IMR-90 (cell line): ENCODE measurements at regions not wholly inside any gene's neighbourhood (a gene's known extent, or its start where the extent isn't known, plus 50 kb on each side); places are given as distances from the start of the nearest gene placed in this dataset.

ENCODE experiments used
- ATAC-seq: fragments of 200-7000 bp; cut with Tn5 transposase; 2 replicates; pipeline ENCODE4 v1.9.1; 2020; ENCODE audit warnings: low read depth, mild to moderate bottlenecking, moderate library complexity
- BruUV-seq: library from RNA; stranded (reverse); fragments of 400-500 nt; replicated peaks from 2 replicates; lab custom pipeline; 2021; lab: Mats Ljungman, UMichigan
- CTCF ChIA-PET: fragments of 300-600 bp; formaldehyde crosslinking; extraction: SDS; loops from one replicate; lab custom pipeline; 2021; ENCODE audit warnings: antibody characterized with exemption; lab: Yijun Ruan, JAX
- POLR2A ChIA-PET: fragments of 300-600 bp; sonication (Branson Sonifier 250); formaldehyde crosslinking; loops from one replicate; lab custom pipeline; 2022; ENCODE audit warnings: antibody characterized with exemption; ENCODE audit not compliant: unreplicated experiment; lab: Charles Lee
- DNase-seq: peaks from one replicate; pipeline ENCODE4 v3.0.0; 2013
- H2AFZ ChIP-seq: replicated peaks from 2 replicates; pipeline ENCODE3; 2013; ENCODE audit warnings: low read length, mild to moderate bottlenecking; ENCODE audit not compliant: poor library complexity
- H2AK5ac ChIP-seq: 2 replicates; pipeline ENCODE4 v1.6.1; 2013; ENCODE audit warnings: low read depth, low read length, inconsistent platforms
- H2AK9ac ChIP-seq: replicated peaks from 2 replicates; pipeline ENCODE3; 2013; ENCODE audit warnings: mild to moderate bottlenecking, low read depth, low read length, moderate library complexity; ENCODE audit not compliant: poor library complexity
- H2BK120ac ChIP-seq: 2 replicates; pipeline ENCODE4 v1.6.1; 2013; ENCODE audit warnings: low read depth, low read length, inconsistent platforms
- H2BK15ac ChIP-seq: 3 replicates; pipeline ENCODE4 v1.6.1; 2013; ENCODE audit warnings: low read depth, low read length, inconsistent platforms
- H2BK20ac ChIP-seq: 2 replicates; pipeline ENCODE4 v1.6.1; 2013; ENCODE audit warnings: low read depth, mild to moderate bottlenecking, inconsistent platforms, low read length, moderate library complexity
- H2BK5ac ChIP-seq: 2 replicates; pipeline ENCODE4 v1.6.1; 2013; ENCODE audit warnings: mild to moderate bottlenecking, low read depth, low read length, inconsistent platforms; ENCODE audit not compliant: poor library complexity, severe bottlenecking
- H3K14ac ChIP-seq: replicated peaks from 2 replicates; pipeline ENCODE4 v1.6.1; 2013; ENCODE audit warnings: low read depth, low read length, inconsistent platforms
- H3K18ac ChIP-seq: 2 replicates; pipeline ENCODE4 v1.6.1; 2013; ENCODE audit warnings: low read depth, low read length, control low read depth
- H3K23ac ChIP-seq: 2 replicates; pipeline ENCODE4 v1.6.1; 2013; ENCODE audit warnings: low read depth, low read length, inconsistent platforms
- H3K27ac ChIP-seq: 2 replicates; pipeline ENCODE4 v1.5.1; 2013; ENCODE audit warnings: mild to moderate bottlenecking, control low read depth, low read length; ENCODE audit not compliant: insufficient read depth
- H3K27me3 ChIP-seq: 2 replicates; pipeline ENCODE4 v1.6.1; 2013; ENCODE audit warnings: low read length; ENCODE audit not compliant: control insufficient read depth, insufficient read depth
- H3K36me3 ChIP-seq: 2 replicates; pipeline ENCODE4 v1.6.1; 2013; ENCODE audit warnings: low read length, mixed read lengths; ENCODE audit not compliant: control insufficient read depth, insufficient read depth
- H3K4ac ChIP-seq: 2 replicates; pipeline ENCODE4 v1.6.1; 2013; ENCODE audit warnings: low read depth, low read length, inconsistent platforms
- H3K4me1 ChIP-seq: 2 replicates; pipeline ENCODE4 v1.6.1; 2013; ENCODE audit warnings: low read length, mixed read lengths; ENCODE audit not compliant: control insufficient read depth, insufficient read depth
- H3K4me2 ChIP-seq: 2 replicates; pipeline ENCODE4 v1.6.1; 2013; ENCODE audit warnings: low read depth, mild to moderate bottlenecking, control low read depth, low read length, moderate library complexity
- H3K4me3 ChIP-seq: 2 replicates; pipeline ENCODE4 v1.5.1; 2013; ENCODE audit warnings: low read depth, mild to moderate bottlenecking, control low read depth, low read length, moderate library complexity; ENCODE audit not compliant: insufficient read depth
- H3K56ac ChIP-seq: 2 replicates; pipeline ENCODE4 v1.6.1; 2013; ENCODE audit warnings: low read length, inconsistent platforms; ENCODE audit not compliant: insufficient read depth; ENCODE audit errors: extremely low read depth
- H3K79me1 ChIP-seq, 2 experiments: 2 replicates each; pipeline ENCODE4 v1.6.1; 2013; ENCODE audit warnings: low read length in 2 of 2, inconsistent platforms in 1 of 2, low read depth in 1 of 2
- H3K9ac ChIP-seq: 2 replicates; pipeline ENCODE4 v1.6.1; 2013; ENCODE audit warnings: low read depth, low read length, control low read depth
- H3K9me1 ChIP-seq: 2 replicates; pipeline ENCODE4 v1.6.1; 2013; ENCODE audit warnings: low read length, inconsistent platforms; ENCODE audit not compliant: insufficient read depth
- H3K9me3 ChIP-seq: 2 replicates; pipeline ENCODE4 v1.6.1; 2013; ENCODE audit warnings: low read length; ENCODE audit not compliant: control insufficient read depth, insufficient read depth
- H4K20me1 ChIP-seq: 2 replicates; pipeline ENCODE4 v1.6.1; 2013; ENCODE audit warnings: low read length, inconsistent platforms; ENCODE audit not compliant: insufficient read depth
- H4K5ac ChIP-seq: 2 replicates; pipeline ENCODE4 v1.6.1; 2013; ENCODE audit warnings: mild to moderate bottlenecking, low read depth, low read length, control low read depth
- H4K8ac ChIP-seq, 2 experiments: 2 replicates each; pipeline ENCODE4 v1.6.1; 2013; ENCODE audit warnings: low read depth in 2 of 2, low read length in 2 of 2, control low read depth in 1 of 2, inconsistent platforms in 1 of 2
- H4K91ac ChIP-seq: 2 replicates; pipeline ENCODE4 v1.6.1; 2013; ENCODE audit warnings: low read depth, low read length, inconsistent platforms; ENCODE audit not compliant: insufficient read depth
- CEBPB ChIP-seq: IDR thresholded peaks from 2 replicates; pipeline ENCODE4 v1.6.1; 2012; ENCODE audit warnings: low read depth, low read length, improper control_type of control experiment
- CTCF ChIP-seq: conservative IDR thresholded peaks from 2 replicates; pipeline ENCODE4 v1.5.1; 2012; ENCODE audit warnings: mild to moderate bottlenecking, low read depth, low read length, improper control_type of control experiment
- POLR2A ChIP-seq: IDR thresholded peaks from 2 replicates; pipeline ENCODE4 v1.6.1; 2012; ENCODE audit warnings: mild to moderate bottlenecking, low read depth, low read length
- RAD21 ChIP-seq: IDR thresholded peaks from 2 replicates; pipeline ENCODE4 v1.6.1; 2012; ENCODE audit warnings: low read length, improper control_type of control experiment
- WGBS, 2 experiments: methylation state at CpG; one replicate each; pipeline versions ENCODE4 v1.1.5 to v1.1.7; 2013; ENCODE audit warnings: missing lambda C conversion rate in 2 of 2; ENCODE audit not compliant: insufficient read length in 1 of 2; ENCODE audit errors: extremely low coverage in 2 of 2; 5-methylcytosine and 5-hydroxymethylcytosine counted together
- dilution Hi-C: fragments of 300-500 bp; cut with HindIII; formaldehyde crosslinking; loops from one replicate; pipeline ENCODE4 v1.14.3; 2018; ENCODE audit warnings: low sequenced_read_pairs; ENCODE audit not compliant: unreplicated experiment
- in situ Hi-C: fragments of 300-500 bp; cut with MboI; formaldehyde crosslinking; loops from 3 replicates; pipeline ENCODE4 v1.14.3; 2019; ENCODE audit warnings: low sequenced_read_pairs, inconsistent platforms, mixed read lengths
- intact Hi-C: fragments of 100-400 bp; cut with micrococcal nuclease; formaldehyde crosslinking; loops from 2 replicates; pipeline ENCODE4 v1.10.0; 2022
- TF ChIP-seq, protein P1 (sequence below): fragments of 150-350 bp; IDR thresholded peaks from 2 replicates; pipeline ENCODE4 v1.6.1; 2016; ENCODE audit warnings: low read depth, mild to moderate bottlenecking, low read length, moderate library complexity, borderline replicate concordance

GRCh38 chr7:27316311-27316710, 73.7 kb downstream of the EVX1 start:
- H2AK5ac ChIP-seq, result no peak overlapping the region
- H2BK120ac ChIP-seq, result no peak overlapping the region
- no peak overlapping the region for H4K5ac ChIP-seq
- in situ Hi-C loops (no loop called here), intact Hi-C loops (no loop called here), dilution Hi-C loops (no loop called here)
- no peak overlapping the region for H4K8ac ChIP-seq
- TF ChIP-seq RAD21, result no peak
- no peak for TF ChIP-seq POLR2A
- TF ChIP-seq CEBPB, result 0 out of 2 replicates have a peak, but pooled peaks have one; percentile 6
- no peak for TF ChIP-seq CTCF
- TF ChIP-seq, protein P1, sequence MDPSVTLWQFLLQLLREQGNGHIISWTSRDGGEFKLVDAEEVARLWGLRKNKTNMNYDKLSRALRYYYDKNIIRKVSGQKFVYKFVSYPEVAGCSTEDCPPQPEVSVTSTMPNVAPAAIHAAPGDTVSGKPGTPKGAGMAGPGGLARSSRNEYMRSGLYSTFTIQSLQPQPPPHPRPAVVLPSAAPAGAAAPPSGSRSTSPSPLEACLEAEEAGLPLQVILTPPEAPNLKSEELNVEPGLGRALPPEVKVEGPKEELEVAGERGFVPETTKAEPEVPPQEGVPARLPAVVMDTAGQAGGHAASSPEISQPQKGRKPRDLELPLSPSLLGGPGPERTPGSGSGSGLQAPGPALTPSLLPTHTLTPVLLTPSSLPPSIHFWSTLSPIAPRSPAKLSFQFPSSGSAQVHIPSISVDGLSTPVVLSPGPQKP, result no peak
- H3K4me3 ChIP-seq, result no peak overlapping the region
- H2AK9ac ChIP-seq, result no peak overlapping the region
- no peak overlapping the region for H3K9ac ChIP-seq
- no peak overlapping the region for H2BK15ac ChIP-seq
- H4K20me1 ChIP-seq, result no peaks in the 10 kb centered on the region
- no TSS peak for BruUV-seq
- H3K4me2 ChIP-seq, result no peak overlapping the region
- H3K18ac ChIP-seq, result no peak overlapping the region
- no peaks in the 10 kb centered on the region for H3K79me1 ChIP-seq
- no peak overlapping the region for H2BK5ac ChIP-seq
- H3K36me3 ChIP-seq, result no peaks in the 10 kb centered on the region
- CTCF ChIA-PET, result no interaction called here
- ATAC-seq (no peak), DNase-seq (no peak)
- H3K9me3 ChIP-seq, result no peaks in the 10 kb centered on the region
- H3K27me3 ChIP-seq, result peaks cover 7% of the 10 kb centered on the region
- H3K4ac ChIP-seq, result no peak overlapping the region
- H4K91ac ChIP-seq, result no peak overlapping the region
- no peak overlapping the region for H3K23ac ChIP-seq
- H3K4me1 ChIP-seq, result no peaks in the 10 kb centered on the region
- no peak overlapping the region for H2BK20ac ChIP-seq
- no peak overlapping the region for H2AFZ ChIP-seq
- H3K14ac ChIP-seq, result no peak overlapping the region
- H3K27ac ChIP-seq, result no peak overlapping the region
- H3K9me1 ChIP-seq, result no peaks in the 10 kb centered on the region
- H3K56ac ChIP-seq, result no peak overlapping the region
- POLR2A ChIA-PET, result no interaction called here
- 40% methylated on average over 1 of the region's 3 CpGs; no CpG with 5 or more reads in 1 of the 2 experiments for WGBS, 2 experiments
